ENCODE measurements at regions not wholly inside any gene's neighbourhood (a gene's known extent, or its start where the extent isn't known, plus 50 kb on each side); places are given as distances from the start of the nearest gene placed in this dataset.
A peak's percentile ranks its signal among the peaks of the same experiment; 100 is the strongest.

GRCh38 chr6:156695742-156696141 lies 81.4 kb upstream of the ARID1B start:
- no peak overlapping the region for H3K27ac ChIP-seq (ENCODE audit: low read depth in 1 of 2, low read length in 1 of 2)
- no peak for DNase-seq (ENCODE audit: low read depth in 6 of 9, low spot score in 9 of 9)
- WGBS, result 88% methylated on average over 6 of the region's 6 CpGs

GRCh38 chr6:156694679-156695078 lies 82.5 kb upstream of the ARID1B start:
- no peak for DNase-seq (ENCODE audit: low read depth in 6 of 9, low spot score in 9 of 9)
- Histone ChIP-seq H3K27me3 (ENCODE audit: control insufficient read depth in 2 of 2, insufficient read depth in 1 of 2, low read length in 1 of 2) (no peaks in the 10 kb centered on the region), H3K4me1 (ENCODE audit: control insufficient read depth in 2 of 2, insufficient read depth in 2 of 2, low read length in 2 of 2) (peaks cover 7 to 14% of the 10 kb centered on the region in 2 donors), H3K4me3 (ENCODE audit: low read length in 2 of 2) (no peak overlapping the region), H3K36me3 (ENCODE audit: control insufficient read depth in 2 of 2, insufficient read depth in 2 of 2, low read length in 1 of 2) (no peaks in the 10 kb centered on the region), H3K9me3 (ENCODE audit: control insufficient read depth in 2 of 2, insufficient read depth in 1 of 2, low read length in 1 of 2) (no peaks in the 10 kb centered on the region), H3K27ac (ENCODE audit: low read depth in 1 of 2, low read length in 1 of 2) (no peak overlapping the region)
- 99% methylated on average over 2 of the region's 2 CpGs for WGBS

More at GRCh38 chr6:156695742-156696141, 81.4 kb upstream of the ARID1B start:
- Histone ChIP-seq H3K4me1 (ENCODE audit: control insufficient read depth in 2 of 2, insufficient read depth in 2 of 2, low read length in 2 of 2) (peaks cover 7 to 14% of the 10 kb centered on the region in 2 donors), H3K9me3 (ENCODE audit: control insufficient read depth in 2 of 2, insufficient read depth in 1 of 2, low read length in 1 of 2) (no peaks in the 10 kb centered on the region), H3K27me3 (ENCODE audit: control insufficient read depth in 2 of 2, insufficient read depth in 1 of 2, low read length in 1 of 2) (no peaks in the 10 kb centered on the region), H3K4me3 (ENCODE audit: low read length in 2 of 2) (no peak overlapping the region), H3K36me3 (ENCODE audit: control insufficient read depth in 2 of 2, insufficient read depth in 2 of 2, low read length in 1 of 2) (no peaks in the 10 kb centered on the region)

GRCh38 chr6:156691018-156691417 lies 86.2 kb upstream of the ARID1B start:
- peaks cover 3 to 16% of the 10 kb centered on the region in 2 donors for H3K4me1 ChIP-seq (ENCODE audit: control insufficient read depth in 2 of 2, insufficient read depth in 2 of 2, low read length in 2 of 2)
- no peak overlapping the region for H3K27ac ChIP-seq (ENCODE audit: low read depth in 1 of 2, low read length in 1 of 2)
- WGBS, result 95% methylated on average over 4 of the region's 4 CpGs
- peaks cover 0 to 5% of the 10 kb centered on the region in 2 donors for H3K27me3 ChIP-seq (ENCODE audit: control insufficient read depth in 2 of 2, insufficient read depth in 1 of 2, low read length in 1 of 2)
- no peaks in the 10 kb centered on the region for H3K36me3 ChIP-seq (ENCODE audit: control insufficient read depth in 2 of 2, insufficient read depth in 2 of 2, low read length in 1 of 2)
- DNase-seq (ENCODE audit: low read depth in 6 of 9, low spot score in 9 of 9), result no peak
- H3K9me3 ChIP-seq (ENCODE audit: control insufficient read depth in 2 of 2, insufficient read depth in 1 of 2, low read length in 1 of 2), result no peaks in the 10 kb centered on the region
- H3K4me3 ChIP-seq (ENCODE audit: low read length in 2 of 2), result no peak overlapping the region

DNA sequence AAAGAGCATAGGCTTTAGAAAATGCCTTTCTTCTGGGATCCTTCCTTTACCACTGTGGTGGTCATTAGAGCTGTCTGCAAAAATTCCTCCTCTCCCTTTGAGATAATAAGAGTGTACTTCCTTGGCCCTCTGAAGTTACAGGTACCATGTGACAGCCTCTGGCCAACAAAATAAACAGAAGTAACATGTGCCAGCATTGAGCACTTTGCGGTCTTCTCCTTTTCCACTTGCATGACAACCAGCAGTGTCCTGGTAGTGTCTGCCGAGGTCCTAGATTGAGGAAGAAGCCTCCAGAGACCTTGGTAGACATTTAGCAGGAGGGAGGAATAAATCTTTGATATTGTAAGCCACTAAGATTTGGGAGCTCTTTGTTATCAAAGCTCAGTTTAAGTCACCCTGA lies 87.5 kb upstream of the ARID1B start:
- Histone ChIP-seq H3K4me1 (ENCODE audit: control insufficient read depth in 2 of 2, insufficient read depth in 2 of 2, low read length in 2 of 2) (peaks cover 3 to 16% of the 10 kb centered on the region in 2 donors), H3K27ac (ENCODE audit: low read depth in 1 of 2, low read length in 1 of 2) (no peak overlapping the region), H3K9me3 (ENCODE audit: control insufficient read depth in 2 of 2, insufficient read depth in 1 of 2, low read length in 1 of 2) (no peaks in the 10 kb centered on the region), H3K4me3 (ENCODE audit: low read length in 2 of 2) (no peak overlapping the region), H3K27me3 (ENCODE audit: control insufficient read depth in 2 of 2, insufficient read depth in 1 of 2, low read length in 1 of 2) (peaks cover 0 to 5% of the 10 kb centered on the region in 2 donors), H3K36me3 (ENCODE audit: control insufficient read depth in 2 of 2, insufficient read depth in 2 of 2, low read length in 1 of 2) (no peaks in the 10 kb centered on the region)
- 94% methylated on average over 2 of the region's 2 CpGs for WGBS
- no peak for DNase-seq (ENCODE audit: low read depth in 6 of 9, low spot score in 9 of 9)

- Histone ChIP-seq H3K27me3 (ENCODE audit: control insufficient read depth in 2 of 2, insufficient read depth in 1 of 2, low read length in 1 of 2) (peaks cover 0 to 5% of the 10 kb centered on the region in 2 donors), H3K27ac (ENCODE audit: low read depth in 1 of 2, low read length in 1 of 2) (peak overlapping the region in 1 of 2 donors; percentile 82), H3K36me3 (ENCODE audit: control insufficient read depth in 2 of 2, insufficient read depth in 2 of 2, low read length in 1 of 2) (no peaks in the 10 kb centered on the region), H3K9me3 (ENCODE audit: control insufficient read depth in 2 of 2, insufficient read depth in 1 of 2, low read length in 1 of 2) (no peaks in the 10 kb centered on the region), H3K4me1 (ENCODE audit: control insufficient read depth in 2 of 2, insufficient read depth in 2 of 2, low read length in 2 of 2) (peaks cover 3 to 16% of the 10 kb centered on the region in 2 donors), H3K4me3 (ENCODE audit: low read length in 2 of 2) (no peak overlapping the region)
- no peak for DNase-seq (ENCODE audit: low read depth in 6 of 9, low spot score in 9 of 9)
- 100% methylated on average over 1 of the region's 1 CpG for WGBS
Observed at GRCh38 chr6:156688620-156688971, 88.6 kb upstream of the ARID1B start.

- 24% methylated on average over 22 of the region's 22 CpGs for WGBS
- H3K36me3 ChIP-seq (ENCODE audit: control insufficient read depth in 2 of 2, insufficient read depth in 2 of 2, low read length in 1 of 2), result no peaks in the 10 kb centered on the region
- peaks cover 0 to 5% of the 10 kb centered on the region in 2 donors for H3K27me3 ChIP-seq (ENCODE audit: control insufficient read depth in 2 of 2, insufficient read depth in 1 of 2, low read length in 1 of 2)
- peak overlapping the region; percentile 82 to 88 for H3K27ac ChIP-seq (ENCODE audit: low read depth in 1 of 2, low read length in 1 of 2)
- H3K4me3 ChIP-seq (ENCODE audit: low read length in 2 of 2), result peak overlapping the region; percentile 66 to 92
- peaks cover 3 to 16% of the 10 kb centered on the region in 2 donors for H3K4me1 ChIP-seq (ENCODE audit: control insufficient read depth in 2 of 2, insufficient read depth in 2 of 2, low read length in 2 of 2)
- H3K9me3 ChIP-seq (ENCODE audit: control insufficient read depth in 2 of 2, insufficient read depth in 1 of 2, low read length in 1 of 2), result no peaks in the 10 kb centered on the region
- DNase-seq (ENCODE audit: low read depth in 6 of 9, low spot score in 9 of 9), result peak in 1 of 9 donors; percentile 40
Observed at GRCh38 chr6:156687789-156688619, 89.2 kb upstream of the ARID1B start.

GRCh38 chr6:156686995-156687788 lies 90.0 kb upstream of the ARID1B start:
- Histone ChIP-seq H3K4me3 (ENCODE audit: low read length in 2 of 2) (peak overlapping the region; percentile 87 to 92), H3K9me3 (ENCODE audit: control insufficient read depth in 2 of 2, insufficient read depth in 1 of 2, low read length in 1 of 2) (no peaks in the 10 kb centered on the region), H3K27me3 (ENCODE audit: control insufficient read depth in 2 of 2, insufficient read depth in 1 of 2, low read length in 1 of 2) (peaks cover 0 to 5% of the 10 kb centered on the region in 2 donors), H3K4me1 (ENCODE audit: control insufficient read depth in 2 of 2, insufficient read depth in 2 of 2, low read length in 2 of 2) (peaks cover 3 to 16% of the 10 kb centered on the region in 2 donors), H3K36me3 (ENCODE audit: control insufficient read depth in 2 of 2, insufficient read depth in 2 of 2, low read length in 1 of 2) (no peaks in the 10 kb centered on the region), H3K27ac (ENCODE audit: low read depth in 1 of 2, low read length in 1 of 2) (peak overlapping the region; percentile 99 to 100)
- under 1% methylated on average over 105 of the region's 105 CpGs for WGBS
- peak in 8 of 9 donors; percentile 48 to 91 (median 73) for DNase-seq (ENCODE audit: low read depth in 6 of 9, low spot score in 9 of 9)

DNA sequence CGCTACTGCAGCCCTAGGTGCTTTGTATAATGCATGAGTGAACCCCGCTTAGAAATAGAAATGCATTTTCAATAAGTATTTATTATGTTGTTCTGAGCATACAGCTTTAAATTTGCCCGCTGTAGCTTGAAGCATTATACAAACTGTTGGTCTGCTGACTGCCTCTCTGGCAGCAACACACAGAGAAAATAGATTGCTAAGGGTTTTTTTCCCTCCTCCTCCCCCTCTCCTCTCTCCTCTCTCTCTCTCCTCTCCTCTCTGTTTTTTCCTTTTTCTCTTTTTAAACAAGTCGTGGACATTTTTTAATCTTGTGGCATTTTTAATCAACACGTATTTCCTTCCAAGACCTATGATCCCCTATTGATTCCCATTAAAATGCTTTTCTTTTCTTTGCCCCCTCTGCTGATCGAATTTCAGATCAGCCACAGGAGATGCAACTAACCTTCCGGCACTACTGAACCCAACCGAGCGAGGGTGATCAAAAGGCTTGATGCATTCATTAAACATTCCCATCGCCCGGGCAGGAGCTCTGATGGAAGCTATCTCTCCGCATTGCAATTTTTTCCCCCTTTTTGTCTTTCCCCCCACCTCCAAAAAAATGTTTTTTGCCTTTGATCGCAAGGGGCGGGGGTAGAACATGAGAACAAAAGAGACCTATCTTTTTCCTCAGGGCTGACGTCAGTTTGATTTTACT lies 90.7 kb upstream of the ARID1B start:
- no peaks in the 10 kb centered on the region for H3K9me3 ChIP-seq (ENCODE audit: control insufficient read depth in 2 of 2, insufficient read depth in 1 of 2, low read length in 1 of 2)
- under 1% methylated on average over 15 of the region's 15 CpGs for WGBS
- DNase-seq (ENCODE audit: low read depth in 6 of 9, low spot score in 9 of 9), result peak; percentile 50 to 89 (median 66)
- peak overlapping the region; percentile 99 to 100 for H3K27ac ChIP-seq (ENCODE audit: low read depth in 1 of 2, low read length in 1 of 2)
- no peaks in the 10 kb centered on the region for H3K36me3 ChIP-seq (ENCODE audit: control insufficient read depth in 2 of 2, insufficient read depth in 2 of 2, low read length in 1 of 2)
- H3K27me3 ChIP-seq (ENCODE audit: control insufficient read depth in 2 of 2, insufficient read depth in 1 of 2, low read length in 1 of 2), result peaks cover 0 to 5% of the 10 kb centered on the region in 2 donors
- H3K4me3 ChIP-seq (ENCODE audit: low read length in 2 of 2), result peak overlapping the region; percentile 87 to 92
- H3K4me1 ChIP-seq (ENCODE audit: control insufficient read depth in 2 of 2, insufficient read depth in 2 of 2, low read length in 2 of 2), result peaks cover 3 to 16% of the 10 kb centered on the region in 2 donors
